ENCODE measurements at regions not wholly inside any gene's neighbourhood (a gene's known extent, or its start where the extent isn't known, plus 50 kb on each side); places are given as distances from the start of the nearest gene placed in this dataset.

DNA sequence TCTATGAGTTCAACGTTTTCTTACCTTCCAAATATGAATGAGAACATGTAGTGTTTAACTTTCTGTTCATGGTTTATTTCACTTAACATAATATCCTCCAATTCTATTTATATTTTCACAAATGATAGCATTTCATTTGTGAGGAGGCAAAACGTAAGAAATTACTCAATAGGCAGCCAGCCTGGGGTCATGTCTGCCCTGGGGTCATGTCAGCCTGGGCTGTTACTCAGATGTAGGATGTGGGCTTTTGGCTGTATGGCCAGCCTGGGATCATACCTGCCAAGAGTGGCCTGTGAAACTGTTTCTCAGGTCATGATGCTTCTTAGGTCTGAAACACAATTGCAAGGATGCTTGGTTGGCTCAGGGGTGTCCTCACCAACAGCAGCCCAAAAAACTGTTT is 187.0 kb downstream of the FBXO8 start:
- no peak for TF ChIP-seq U2AF1 (optimal IDR thresholded peaks at IDR 0.05; ENCODE audit: low read depth, low read length)
- no peak for TF ChIP-seq CTCF (IDR thresholded peaks at IDR 0.05 in 2 of 3, conservative IDR thresholded peaks at IDR 0.05 in 1 of 3; ENCODE audit: insufficient read depth in 2 of 3, low read depth in 1 of 3, low read length in 3 of 3)
- no peak for TF ChIP-seq CBX1 (IDR thresholded peaks at IDR 0.05; ENCODE audit: low read depth)
- TF ChIP-seq EZH2 (IDR thresholded peaks at IDR 0.05; ENCODE audit: borderline replicate concordance, low read depth, low read length): no peak
- TF ChIP-seq, protein P1, sequence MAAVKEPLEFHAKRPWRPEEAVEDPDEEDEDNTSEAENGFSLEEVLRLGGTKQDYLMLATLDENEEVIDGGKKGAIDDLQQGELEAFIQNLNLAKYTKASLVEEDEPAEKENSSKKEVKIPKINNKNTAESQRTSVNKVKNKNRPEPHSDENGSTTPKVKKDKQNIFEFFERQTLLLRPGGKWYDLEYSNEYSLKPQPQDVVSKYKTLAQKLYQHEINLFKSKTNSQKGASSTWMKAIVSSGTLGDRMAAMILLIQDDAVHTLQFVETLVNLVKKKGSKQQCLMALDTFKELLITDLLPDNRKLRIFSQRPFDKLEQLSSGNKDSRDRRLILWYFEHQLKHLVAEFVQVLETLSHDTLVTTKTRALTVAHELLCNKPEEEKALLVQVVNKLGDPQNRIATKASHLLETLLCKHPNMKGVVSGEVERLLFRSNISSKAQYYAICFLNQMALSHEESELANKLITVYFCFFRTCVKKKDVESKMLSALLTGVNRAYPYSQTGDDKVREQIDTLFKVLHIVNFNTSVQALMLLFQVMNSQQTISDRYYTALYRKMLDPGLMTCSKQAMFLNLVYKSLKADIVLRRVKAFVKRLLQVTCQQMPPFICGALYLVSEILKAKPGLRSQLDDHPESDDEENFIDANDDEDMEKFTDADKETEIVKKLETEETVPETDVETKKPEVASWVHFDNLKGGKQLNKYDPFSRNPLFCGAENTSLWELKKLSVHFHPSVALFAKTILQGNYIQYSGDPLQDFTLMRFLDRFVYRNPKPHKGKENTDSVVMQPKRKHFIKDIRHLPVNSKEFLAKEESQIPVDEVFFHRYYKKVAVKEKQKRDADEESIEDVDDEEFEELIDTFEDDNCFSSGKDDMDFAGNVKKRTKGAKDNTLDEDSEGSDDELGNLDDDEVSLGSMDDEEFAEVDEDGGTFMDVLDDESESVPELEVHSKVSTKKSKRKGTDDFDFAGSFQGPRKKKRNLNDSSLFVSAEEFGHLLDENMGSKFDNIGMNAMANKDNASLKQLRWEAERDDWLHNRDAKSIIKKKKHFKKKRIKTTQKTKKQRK (IDR thresholded peaks at IDR 0.05; ENCODE audit: borderline replicate concordance, low read depth, low read length): no peak
- no peak for TF ChIP-seq TAF15 (IDR thresholded peaks at IDR 0.05; ENCODE audit: low read depth, low read length)
- TF ChIP-seq ADNP (tag; IDR thresholded peaks at IDR 0.05): no peak
- TF ChIP-seq RFX1 (IDR thresholded peaks at IDR 0.05): no peak
- TF ChIP-seq MXI1 (IDR thresholded peaks at IDR 0.05; ENCODE audit: low read depth, low read length): no peak
- no peak for TF ChIP-seq ZNF830 (CRISPR knock-in tag; IDR thresholded peaks at IDR 0.05)
- TF ChIP-seq, protein P2, sequence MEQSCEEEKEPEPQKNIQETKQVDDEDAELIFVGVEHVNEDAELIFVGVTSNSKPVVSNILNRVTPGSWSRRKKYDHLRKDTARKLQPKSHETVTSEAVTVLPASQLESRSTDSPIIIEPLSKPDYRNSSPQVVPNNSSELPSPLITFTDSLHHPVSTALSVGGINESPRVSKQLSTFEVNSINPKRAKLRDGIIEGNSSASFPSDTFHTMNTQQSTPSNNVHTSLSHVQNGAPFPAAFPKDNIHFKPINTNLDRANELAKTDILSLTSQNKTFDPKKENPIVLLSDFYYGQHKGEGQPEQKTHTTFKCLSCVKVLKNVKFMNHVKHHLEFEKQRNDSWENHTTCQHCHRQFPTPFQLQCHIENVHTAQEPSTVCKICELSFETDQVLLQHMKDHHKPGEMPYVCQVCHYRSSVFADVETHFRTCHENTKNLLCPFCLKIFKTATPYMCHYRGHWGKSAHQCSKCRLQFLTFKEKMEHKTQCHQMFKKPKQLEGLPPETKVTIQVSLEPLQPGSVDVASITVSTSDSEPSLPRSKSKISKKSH (CRISPR knock-in tag; IDR thresholded peaks at IDR 0.05): no peak

All from K562 (cell line).